ENCODE measurements at regions not wholly inside any gene's neighbourhood (a gene's known extent, or its start where the extent isn't known, plus 50 kb on each side); places are given as distances from the start of the nearest gene placed in this dataset.
"Not testable (repeated sequence)": the region's sequence is repeated elsewhere in the genome, so short reads cannot be mapped to it uniquely, and the experiment has no call there.

- intact Hi-C loops (cut with micrococcal nuclease): no loop called here
Observed at GRCh38 chr13:83496501-83496900, 385.8 kb downstream of the SLITRK1 start.

DNA sequence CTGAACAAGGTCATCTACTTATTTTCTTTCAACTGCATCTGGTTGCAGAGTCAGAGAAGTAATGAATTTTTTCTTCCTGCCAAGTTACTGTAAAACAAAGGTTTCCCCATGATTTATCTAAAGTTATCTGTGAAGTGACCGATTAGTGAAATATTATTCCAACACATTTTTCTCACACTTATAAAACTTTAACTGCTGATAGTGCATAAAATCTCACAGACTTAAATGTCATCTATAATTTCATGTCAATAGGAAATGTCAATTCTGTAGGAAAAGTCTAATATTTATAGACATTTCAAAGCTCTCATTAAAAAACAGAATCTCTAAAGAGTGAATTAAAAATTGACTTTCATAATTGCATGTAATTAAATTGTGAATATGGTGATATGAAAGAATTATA lies 397.2 kb downstream of the SLITRK1 start:
- intact Hi-C loops (cut with micrococcal nuclease): no loop called here

DNA sequence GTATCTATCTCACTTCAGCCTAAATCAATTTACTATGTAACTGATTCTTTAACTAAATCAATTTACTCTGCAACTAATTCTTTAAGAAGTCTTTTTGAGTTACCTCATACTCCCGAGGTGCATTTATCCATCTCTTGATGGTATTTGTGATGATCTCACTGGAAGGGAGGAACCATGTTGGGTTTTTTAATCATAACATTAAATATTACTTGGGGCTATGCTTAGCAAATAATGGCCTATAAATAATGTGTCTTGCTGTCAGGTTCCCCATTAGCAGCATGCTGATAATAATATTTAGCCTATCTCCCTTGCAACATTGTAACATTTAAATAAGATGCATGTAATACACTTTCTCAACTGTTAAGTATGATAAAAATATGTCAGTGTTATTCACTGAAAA lies 411.3 kb downstream of the SLITRK1 start:
- intact Hi-C loops (cut with micrococcal nuclease): no loop called here

DNA sequence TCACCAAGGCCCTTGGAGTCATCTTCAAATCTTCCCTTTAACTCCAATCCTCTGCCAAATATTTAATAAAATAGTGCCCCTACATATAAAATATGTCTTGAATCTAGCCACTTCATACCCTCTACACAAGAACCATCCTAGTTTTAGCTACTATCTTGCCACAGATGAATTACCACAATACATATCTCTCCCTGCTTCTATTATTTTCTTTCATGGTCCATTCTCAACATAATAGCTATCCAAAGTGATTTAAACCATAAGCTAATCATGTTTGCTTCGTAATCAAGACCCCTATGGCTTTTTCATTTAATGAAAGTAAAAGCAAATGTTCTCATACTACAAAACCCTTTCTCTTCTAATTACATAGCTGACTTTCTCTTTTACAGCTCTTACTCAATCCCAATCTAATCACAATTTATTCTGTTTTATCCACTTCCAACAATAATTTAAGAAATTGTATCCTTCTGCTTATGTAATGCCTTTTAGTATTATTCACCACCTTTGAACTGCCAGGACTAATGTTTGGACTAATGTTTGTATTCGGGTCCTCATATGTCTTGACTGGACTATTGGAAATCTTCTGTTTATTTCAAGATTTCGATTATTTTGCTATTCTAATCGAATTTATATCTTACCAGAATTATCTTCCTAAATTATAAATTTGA lies 412.0 kb downstream of the SLITRK1 start:
- intact Hi-C loops (cut with micrococcal nuclease): no loop called here

DNA sequence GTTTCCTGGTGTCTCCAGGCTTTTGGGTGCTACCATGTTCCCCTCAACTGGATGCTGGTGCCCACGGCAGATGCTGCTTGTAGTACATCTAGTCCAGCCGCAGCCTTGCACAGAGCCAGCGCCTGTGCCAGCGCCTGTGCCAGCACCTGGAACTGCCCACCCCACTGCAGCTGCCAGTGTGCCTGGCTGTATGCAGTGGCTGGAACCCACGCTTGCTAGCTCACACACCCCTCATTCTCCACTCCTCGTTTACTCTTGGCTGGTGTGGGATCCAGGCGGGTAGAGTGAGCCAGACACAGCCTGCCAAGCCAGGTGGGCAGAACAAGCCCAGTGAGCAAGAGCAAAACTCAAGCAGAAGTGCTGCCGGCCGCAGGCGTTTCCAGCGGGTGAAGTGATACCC lies 428.6 kb downstream of the SLITRK1 start:
- intact Hi-C loops (cut with micrococcal nuclease): no loop called here

- intact Hi-C loops (cut with micrococcal nuclease): no loop called here
Observed at GRCh38 chr13:83453300-83453699, 429.0 kb downstream of the SLITRK1 start.

DNA sequence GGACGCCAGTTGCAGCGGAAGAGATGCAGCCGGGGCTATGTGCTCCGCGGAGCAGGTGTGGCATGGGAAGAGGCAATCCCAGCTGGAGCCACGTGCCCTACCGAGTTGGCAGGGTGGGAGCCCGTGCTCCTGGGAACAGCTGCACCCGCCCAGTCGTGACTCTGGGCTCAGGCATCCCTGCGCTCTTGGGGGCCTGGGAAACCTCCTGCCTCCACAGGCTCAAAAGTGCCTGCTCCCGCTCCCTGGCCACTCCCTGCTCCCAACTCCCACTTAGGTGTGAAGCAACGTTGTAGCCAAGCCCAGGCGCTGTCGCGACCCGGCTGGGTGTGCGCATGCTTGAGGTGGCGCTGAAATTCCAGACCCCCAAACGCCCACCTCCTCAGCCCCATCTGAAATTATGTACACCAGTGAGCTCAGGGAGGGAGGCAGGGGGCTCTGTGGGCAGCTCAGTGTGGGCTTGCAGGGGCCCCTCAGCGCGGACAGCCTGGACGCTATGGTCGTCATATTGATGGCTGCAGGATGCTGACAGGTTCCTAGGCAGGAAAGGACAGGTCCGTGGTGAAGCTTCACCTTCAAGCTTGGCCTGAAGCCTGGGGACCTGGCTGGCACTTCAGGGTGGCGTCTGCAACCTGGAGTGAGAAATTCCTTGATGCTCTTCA lies 429.9 kb downstream of the SLITRK1 start:
- intact Hi-C loops (cut with micrococcal nuclease): no loop called here

GRCh38 chr13:83450591-83450990 lies 431.7 kb downstream of the SLITRK1 start:
- intact Hi-C loops (cut with micrococcal nuclease): no loop called here

GRCh38 chr13:83449668-83450395 lies 432.4 kb downstream of the SLITRK1 start:
- intact Hi-C loops (cut with micrococcal nuclease): no loop called here

- intact Hi-C loops (cut with micrococcal nuclease): no loop called here
Observed at GRCh38 chr13:83440465-83440864, 441.8 kb downstream of the SLITRK1 start.

DNA sequence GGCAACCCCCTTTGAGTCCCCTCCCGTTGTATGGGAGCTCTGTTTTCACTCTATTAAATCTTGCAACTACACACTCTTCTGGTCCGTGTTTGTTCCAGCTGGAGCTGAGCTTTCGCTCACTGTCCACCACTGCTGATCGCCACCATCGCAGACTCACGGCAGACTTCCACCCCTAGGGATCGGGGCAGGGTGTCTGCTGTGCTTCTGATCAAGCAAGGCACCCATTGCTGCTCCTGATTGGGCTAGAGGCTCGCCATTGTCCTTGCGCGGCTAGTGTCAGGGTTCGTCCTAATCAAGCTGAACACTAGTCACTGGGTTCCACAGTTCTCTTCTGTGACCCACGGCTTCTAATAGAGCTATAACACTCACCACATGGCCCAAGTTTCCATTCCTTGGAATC lies 442.8 kb downstream of the SLITRK1 start:
- intact Hi-C loops (cut with micrococcal nuclease): not testable (repeated sequence)

DNA sequence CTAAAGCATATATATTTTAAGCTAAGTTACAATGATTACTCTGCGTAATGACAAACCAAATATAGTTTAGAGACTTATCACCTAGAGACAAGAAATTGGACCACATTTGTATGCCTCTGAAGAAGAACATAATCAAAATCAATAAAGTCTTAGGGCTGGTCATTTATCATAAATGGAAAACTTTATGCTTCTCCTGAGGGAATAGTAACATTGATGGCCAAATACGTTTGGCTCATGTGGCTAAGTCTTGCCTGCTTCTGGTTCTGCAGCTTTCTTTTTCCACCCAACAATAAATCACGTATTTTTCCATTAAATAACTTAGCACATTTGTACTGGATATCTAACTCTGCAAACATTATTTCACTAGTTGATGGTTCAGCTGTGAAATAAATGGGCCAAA lies 458.4 kb downstream of the SLITRK1 start:
- intact Hi-C loops (cut with micrococcal nuclease): no loop called here

- intact Hi-C loops (cut with micrococcal nuclease): no loop called here
Observed at GRCh38 chr13:83423381-83423780, 458.9 kb downstream of the SLITRK1 start.

DNA sequence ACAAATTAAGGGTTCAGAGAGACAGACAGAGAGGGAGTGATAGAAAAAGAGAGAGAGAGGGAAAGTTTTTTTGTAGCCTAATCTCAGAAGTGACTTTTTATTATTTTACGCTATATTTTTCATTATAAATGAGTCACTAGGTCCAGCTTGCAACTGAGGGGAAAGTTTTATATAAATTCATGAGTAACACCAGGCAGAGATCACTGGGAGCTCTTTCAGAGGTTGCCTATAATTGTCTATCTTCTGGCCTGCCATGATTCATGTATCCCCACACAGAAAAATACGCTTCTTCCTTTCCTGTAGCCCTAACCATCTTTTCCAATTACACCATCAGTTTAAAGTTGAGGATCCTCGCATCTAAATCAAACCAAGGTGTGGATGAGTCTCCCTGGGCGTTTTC lies 467.9 kb downstream of the SLITRK1 start:
- intact Hi-C loops (cut with micrococcal nuclease): no loop called here

DNA sequence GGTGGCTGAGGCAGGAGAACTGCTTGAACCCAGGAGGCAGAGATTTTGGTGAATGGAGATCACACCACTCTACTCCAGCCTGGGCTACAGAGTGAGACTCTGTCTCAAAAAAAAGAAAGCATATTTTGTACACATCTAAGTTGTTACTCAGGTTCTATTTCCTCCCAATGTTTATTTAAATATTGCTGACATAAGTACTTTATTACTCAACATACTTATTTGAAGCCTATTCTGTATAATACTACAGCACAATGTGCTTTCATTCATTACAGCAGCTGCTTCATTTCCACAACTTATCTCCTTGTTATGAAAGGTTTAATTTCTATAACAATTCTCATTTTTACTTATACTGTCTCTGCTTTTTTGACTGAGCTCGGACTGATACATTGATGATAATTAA lies 495.7 kb downstream of the SLITRK1 start:
- intact Hi-C loops (cut with micrococcal nuclease): no loop called here

DNA sequence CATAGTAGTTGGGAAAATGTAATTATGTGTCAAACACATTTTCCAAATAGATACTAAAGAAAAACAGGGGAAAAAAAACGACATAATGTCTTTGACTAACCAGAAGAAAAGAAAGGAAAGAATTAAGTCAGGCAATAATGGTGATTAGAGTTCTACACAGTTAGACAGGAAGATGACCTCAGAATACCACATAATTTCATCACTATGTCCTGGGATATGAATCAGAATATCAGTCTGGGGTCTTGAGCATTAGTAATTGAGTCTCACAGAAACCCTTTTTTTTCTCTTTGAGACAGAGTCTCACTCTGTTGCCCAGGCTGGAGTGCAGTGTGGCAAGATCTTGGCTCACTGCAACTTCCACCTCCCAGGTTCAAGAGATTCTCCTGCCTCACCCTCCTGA lies 503.4 kb downstream of the SLITRK1 start:
- intact Hi-C loops (cut with micrococcal nuclease): no loop called here

- intact Hi-C loops (cut with micrococcal nuclease): no loop called here
Observed at GRCh38 chr13:83377491-83377890, 504.8 kb downstream of the SLITRK1 start.

DNA sequence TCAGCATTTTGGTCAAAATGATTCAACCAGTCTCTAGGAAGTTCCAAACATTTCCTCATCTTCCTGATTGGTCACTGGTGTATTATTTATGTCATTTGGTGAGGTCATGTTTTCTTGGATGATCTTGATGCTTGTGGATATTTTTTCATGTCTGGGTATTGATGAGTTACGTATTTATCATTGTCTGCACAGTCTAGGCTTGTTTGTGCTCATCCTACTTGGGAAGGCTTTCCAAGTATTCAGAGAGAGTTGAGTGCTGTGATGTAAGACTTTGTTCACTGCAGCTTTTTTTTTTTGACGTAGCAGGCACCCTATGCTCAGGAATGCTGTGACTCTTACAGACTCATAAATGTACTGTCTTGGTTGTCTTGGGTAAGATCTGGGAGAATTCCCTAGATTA lies 509.5 kb downstream of the SLITRK1 start:
- intact Hi-C loops (cut with micrococcal nuclease): no loop called here

GRCh38 chr13:83365723-83366122 lies 516.6 kb downstream of the SLITRK1 start:
- intact Hi-C loops (cut with micrococcal nuclease): no loop called here

- intact Hi-C loops (cut with micrococcal nuclease): no loop called here
Observed at GRCh38 chr13:83355041-83355440, 527.2 kb downstream of the SLITRK1 start.

GRCh38 chr13:83352391-83352790 lies 529.9 kb downstream of the SLITRK1 start:
- intact Hi-C loops (cut with micrococcal nuclease): no loop called here

DNA sequence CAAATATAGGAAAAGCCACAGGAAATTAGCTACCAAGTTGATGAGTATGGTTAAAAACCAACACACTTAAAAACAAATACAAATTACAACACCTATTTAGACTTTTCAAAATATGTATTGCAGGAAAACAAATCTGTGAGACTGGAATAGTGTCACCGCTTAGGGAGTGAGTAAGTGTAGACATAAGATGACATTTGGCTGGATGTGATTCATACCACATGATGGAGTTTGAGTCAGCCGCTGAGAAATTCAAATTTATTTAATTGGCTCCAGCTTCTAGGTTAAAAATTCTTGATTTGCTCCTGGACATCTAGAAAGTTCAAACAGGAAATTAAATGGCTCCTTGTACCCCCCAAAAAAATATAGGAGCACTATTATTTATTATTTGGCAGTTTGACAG lies 531.7 kb downstream of the SLITRK1 start:
- intact Hi-C loops (cut with micrococcal nuclease): no loop called here

DNA sequence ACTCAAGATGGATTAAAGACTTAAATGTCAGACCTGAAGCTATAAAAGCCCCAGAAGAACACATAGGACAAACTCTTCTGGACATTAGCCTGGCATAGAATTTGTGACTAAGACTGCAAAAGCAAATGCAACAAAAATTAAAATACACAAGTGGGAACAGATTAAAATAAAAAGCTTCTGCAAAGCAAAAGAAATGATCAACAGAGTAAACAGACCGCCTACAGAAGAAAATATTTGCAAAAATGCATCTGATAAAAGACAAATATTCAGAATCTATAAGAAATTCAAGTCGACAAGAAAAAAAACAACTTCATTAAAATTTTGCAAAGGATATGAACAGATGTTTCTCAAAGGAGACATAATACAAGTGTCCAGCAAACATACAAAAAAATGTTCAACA lies 537.8 kb downstream of the SLITRK1 start:
- intact Hi-C loops (cut with micrococcal nuclease): no loop called here

Measured in T-helper 2 cell treated with Interferon-gamma antibody and Interleukin-4, amounts not matched to agents 100 ng/mL and 5 ng/mL, for 36 hours (primary cell).